Left colon (tissue), 2 donors: ENCODE measurements at regions not wholly inside any gene's neighbourhood (a gene's known extent, or its start where the extent isn't known, plus 50 kb on each side); places are given as distances from the start of the nearest gene placed in this dataset.

Experiments
- ATAC-seq: fragments of 200-7000 bp; cut with Tn5 transposase; one replicate; pipeline ENCODE4 v1.9.1; 2020; ENCODE audit warnings: mild to moderate bottlenecking, moderate library complexity
- DNase-seq, 2 donors: peaks; one replicate each; pipeline ENCODE4 v3.0.0-alpha.2; 2020
- intact Hi-C, 2 donors: fragments of 100-400 bp; cut with DNase I in 1 of 2; cut with micrococcal nuclease in 1 of 2; formaldehyde crosslinking; loops; one replicate each; pipeline versions ENCODE4 v1.11.2 to v1.14.0; 2022; cut with DNase I, micrococcal nuclease
- donor health status: DM: no; HTN: no; CAD: no.
- donor health status: DM: yes; HTN: yes; CAD: no.

GRCh38 chr11:98104249-98104648, 916.5 kb upstream of the CNTN5 start:
- intact Hi-C loops, result no loop called here
- no peak for ATAC-seq
- no peak for DNase-seq

- ATAC-seq, result no peak
- no peak for DNase-seq
- intact Hi-C loops, result no loop called here
These were observed 913.0 kb upstream of the CNTN5 start for GRCh38 chr11:98107736-98108135.

- DNase-seq, result no peak
- intact Hi-C loops, result no loop called here
- ATAC-seq, result no peak
These were observed 910.7 kb upstream of the CNTN5 start for GRCh38 chr11:98110030-98110429.

- DNase-seq, result no peak
- no peak for ATAC-seq
- intact Hi-C loops, result no loop called here
These were observed 904.9 kb upstream of the CNTN5 start for GRCh38 chr11:98115873-98116272.

GRCh38 chr11:98130117-98130625, 890.6 kb upstream of the CNTN5 start:
- no peak for DNase-seq
- no peak for ATAC-seq
- intact Hi-C loops, result no loop called here

- no peak for DNase-seq
- intact Hi-C loops, result no loop called here
- ATAC-seq, result no peak
These were observed 884.4 kb upstream of the CNTN5 start for GRCh38 chr11:98136357-98136756.

- ATAC-seq, result no peak
- intact Hi-C loops, result no loop called here
- DNase-seq, result no peak
These were observed 883.3 kb upstream of the CNTN5 start for GRCh38 chr11:98137437-98137836.

- no peak for DNase-seq
- intact Hi-C loops, result no loop called here
- ATAC-seq, result no peak
These were observed 877.1 kb upstream of the CNTN5 start for GRCh38 chr11:98143661-98144060.

- no peak for ATAC-seq
- intact Hi-C loops, result no loop called here
- no peak for DNase-seq
These were observed 867.0 kb upstream of the CNTN5 start for GRCh38 chr11:98153752-98154151.

- intact Hi-C loops, result no loop called here
- DNase-seq (no peak), ATAC-seq (no peak)
These were observed 865.1 kb upstream of the CNTN5 start for GRCh38 chr11:98155696-98156095.

GRCh38 chr11:98177925-98178324, 842.8 kb upstream of the CNTN5 start:
- no peak for ATAC-seq
- intact Hi-C loops, result no loop called here
- no peak for DNase-seq

- DNase-seq (no peak), ATAC-seq (no peak)
- intact Hi-C loops, result no loop called here
These were observed 840.2 kb upstream of the CNTN5 start for GRCh38 chr11:98180511-98180910.

- DNase-seq (no peak), ATAC-seq (no peak)
- intact Hi-C loops, result no loop called here
These were observed 839.8 kb upstream of the CNTN5 start for GRCh38 chr11:98180921-98181320.

- no peak for ATAC-seq
- intact Hi-C loops, result no loop called here
- DNase-seq, result no peak
These were observed 837.7 kb upstream of the CNTN5 start for GRCh38 chr11:98183034-98183433.

- DNase-seq (no peak), ATAC-seq (no peak)
- intact Hi-C loops, result no loop called here
These were observed 835.5 kb upstream of the CNTN5 start for GRCh38 chr11:98185245-98185644.

GRCh38 chr11:98194611-98195010, 826.1 kb upstream of the CNTN5 start:
- intact Hi-C loops, result no loop called here
- DNase-seq (no peak), ATAC-seq (no peak)

- no peak for DNase-seq
- ATAC-seq, result no peak
- intact Hi-C loops, result no loop called here
These were observed 825.4 kb upstream of the CNTN5 start for GRCh38 chr11:98195300-98195699.

GRCh38 chr11:98207086-98207485, 813.7 kb upstream of the CNTN5 start:
- intact Hi-C loops, result no loop called here
- DNase-seq, result no peak
- ATAC-seq, result no peak

GRCh38 chr11:98227278-98227677, 793.5 kb upstream of the CNTN5 start:
- intact Hi-C loops, result no loop called here
- ATAC-seq (no peak), DNase-seq (no peak)

- intact Hi-C loops, result no loop called here
- no peak for ATAC-seq
- no peak for DNase-seq
These were observed 790.1 kb upstream of the CNTN5 start for GRCh38 chr11:98230678-98231077.

GRCh38 chr11:98234698-98235097, 786.1 kb upstream of the CNTN5 start:
- intact Hi-C loops, result no loop called here
- DNase-seq, result no peak
- no peak for ATAC-seq

- no peak for ATAC-seq
- intact Hi-C loops, result no loop called here
- DNase-seq, result no peak
These were observed 776.9 kb upstream of the CNTN5 start for GRCh38 chr11:98243897-98244296.
